IMR-90 (cell line): ENCODE measurements at regions not wholly inside any gene's neighbourhood (a gene's known extent, or its start where the extent isn't known, plus 50 kb on each side); places are given as distances from the start of the nearest gene placed in this dataset.

Experiments
- ATAC-seq: fragments of 200-7000 bp; cut with Tn5 transposase; 2 replicates; pipeline ENCODE4 v1.9.1; 2020; ENCODE audit warnings: low read depth, mild to moderate bottlenecking, moderate library complexity
- BruUV-seq: library from RNA; stranded (reverse); fragments of 400-500 nt; replicated peaks from 2 replicates; lab custom pipeline; 2021; lab: Mats Ljungman, UMichigan
- CTCF ChIA-PET: fragments of 300-600 bp; formaldehyde crosslinking; extraction: SDS; loops from one replicate; lab custom pipeline; 2021; ENCODE audit warnings: antibody characterized with exemption; lab: Yijun Ruan, JAX
- POLR2A ChIA-PET: fragments of 300-600 bp; sonication (Branson Sonifier 250); formaldehyde crosslinking; loops from one replicate; lab custom pipeline; 2022; ENCODE audit warnings: antibody characterized with exemption; ENCODE audit not compliant: unreplicated experiment; lab: Charles Lee
- DNase-seq: peaks from one replicate; pipeline ENCODE4 v3.0.0; 2013
- H2AFZ ChIP-seq: replicated peaks from 2 replicates; pipeline ENCODE3; 2013; ENCODE audit warnings: low read length, mild to moderate bottlenecking; ENCODE audit not compliant: poor library complexity
- H2AK5ac ChIP-seq: 2 replicates; pipeline ENCODE4 v1.6.1; 2013; ENCODE audit warnings: low read depth, low read length, inconsistent platforms
- H2AK9ac ChIP-seq: replicated peaks from 2 replicates; pipeline ENCODE3; 2013; ENCODE audit warnings: mild to moderate bottlenecking, low read depth, low read length, moderate library complexity; ENCODE audit not compliant: poor library complexity
- H2BK120ac ChIP-seq: 2 replicates; pipeline ENCODE4 v1.6.1; 2013; ENCODE audit warnings: low read depth, low read length, inconsistent platforms
- H2BK15ac ChIP-seq: 3 replicates; pipeline ENCODE4 v1.6.1; 2013; ENCODE audit warnings: low read depth, low read length, inconsistent platforms
- H2BK20ac ChIP-seq: 2 replicates; pipeline ENCODE4 v1.6.1; 2013; ENCODE audit warnings: low read depth, mild to moderate bottlenecking, inconsistent platforms, low read length, moderate library complexity
- H2BK5ac ChIP-seq: 2 replicates; pipeline ENCODE4 v1.6.1; 2013; ENCODE audit warnings: mild to moderate bottlenecking, low read depth, low read length, inconsistent platforms; ENCODE audit not compliant: poor library complexity, severe bottlenecking
- H3K14ac ChIP-seq: replicated peaks from 2 replicates; pipeline ENCODE4 v1.6.1; 2013; ENCODE audit warnings: low read depth, low read length, inconsistent platforms
- H3K18ac ChIP-seq: 2 replicates; pipeline ENCODE4 v1.6.1; 2013; ENCODE audit warnings: low read depth, low read length, control low read depth
- H3K23ac ChIP-seq: 2 replicates; pipeline ENCODE4 v1.6.1; 2013; ENCODE audit warnings: low read depth, low read length, inconsistent platforms
- H3K27ac ChIP-seq: 2 replicates; pipeline ENCODE4 v1.5.1; 2013; ENCODE audit warnings: mild to moderate bottlenecking, control low read depth, low read length; ENCODE audit not compliant: insufficient read depth
- H3K27me3 ChIP-seq: 2 replicates; pipeline ENCODE4 v1.6.1; 2013; ENCODE audit warnings: low read length; ENCODE audit not compliant: control insufficient read depth, insufficient read depth
- H3K36me3 ChIP-seq: 2 replicates; pipeline ENCODE4 v1.6.1; 2013; ENCODE audit warnings: low read length, mixed read lengths; ENCODE audit not compliant: control insufficient read depth, insufficient read depth
- H3K4ac ChIP-seq: 2 replicates; pipeline ENCODE4 v1.6.1; 2013; ENCODE audit warnings: low read depth, low read length, inconsistent platforms
- H3K4me1 ChIP-seq: 2 replicates; pipeline ENCODE4 v1.6.1; 2013; ENCODE audit warnings: low read length, mixed read lengths; ENCODE audit not compliant: control insufficient read depth, insufficient read depth
- H3K4me2 ChIP-seq: 2 replicates; pipeline ENCODE4 v1.6.1; 2013; ENCODE audit warnings: low read depth, mild to moderate bottlenecking, control low read depth, low read length, moderate library complexity
- H3K4me3 ChIP-seq: 2 replicates; pipeline ENCODE4 v1.5.1; 2013; ENCODE audit warnings: low read depth, mild to moderate bottlenecking, control low read depth, low read length, moderate library complexity; ENCODE audit not compliant: insufficient read depth
- H3K56ac ChIP-seq: 2 replicates; pipeline ENCODE4 v1.6.1; 2013; ENCODE audit warnings: low read length, inconsistent platforms; ENCODE audit not compliant: insufficient read depth; ENCODE audit errors: extremely low read depth
- H3K79me1 ChIP-seq, 2 experiments: 2 replicates each; pipeline ENCODE4 v1.6.1; 2013; ENCODE audit warnings: low read length in 2 of 2, inconsistent platforms in 1 of 2, low read depth in 1 of 2
- H3K9ac ChIP-seq: 2 replicates; pipeline ENCODE4 v1.6.1; 2013; ENCODE audit warnings: low read depth, low read length, control low read depth
- H3K9me1 ChIP-seq: 2 replicates; pipeline ENCODE4 v1.6.1; 2013; ENCODE audit warnings: low read length, inconsistent platforms; ENCODE audit not compliant: insufficient read depth
- H3K9me3 ChIP-seq: 2 replicates; pipeline ENCODE4 v1.6.1; 2013; ENCODE audit warnings: low read length; ENCODE audit not compliant: control insufficient read depth, insufficient read depth
- H4K20me1 ChIP-seq: 2 replicates; pipeline ENCODE4 v1.6.1; 2013; ENCODE audit warnings: low read length, inconsistent platforms; ENCODE audit not compliant: insufficient read depth
- H4K5ac ChIP-seq: 2 replicates; pipeline ENCODE4 v1.6.1; 2013; ENCODE audit warnings: mild to moderate bottlenecking, low read depth, low read length, control low read depth
- H4K8ac ChIP-seq, 2 experiments: 2 replicates each; pipeline ENCODE4 v1.6.1; 2013; ENCODE audit warnings: low read depth in 2 of 2, low read length in 2 of 2, control low read depth in 1 of 2, inconsistent platforms in 1 of 2
- H4K91ac ChIP-seq: 2 replicates; pipeline ENCODE4 v1.6.1; 2013; ENCODE audit warnings: low read depth, low read length, inconsistent platforms; ENCODE audit not compliant: insufficient read depth
- BHLHE40 ChIP-seq: fragments of 150-350 bp; IDR thresholded peaks from 2 replicates; pipeline ENCODE4 v1.6.1; 2016; ENCODE audit warnings: mild to moderate bottlenecking, low read depth, low read length
- CHD1 ChIP-seq: IDR thresholded peaks from 2 replicates; pipeline ENCODE4 v1.6.1; 2012; ENCODE audit warnings: low read depth, low read length, improper control_type of control experiment
- MAZ ChIP-seq: IDR thresholded peaks from 2 replicates; pipeline ENCODE4 v1.6.1; 2012; ENCODE audit warnings: low read depth, mild to moderate bottlenecking, low read length, improper control_type of control experiment, moderate library complexity, borderline replicate concordance
- NFE2L2 ChIP-seq: fragments of 150-350 bp; IDR thresholded peaks from 2 replicates; pipeline ENCODE4 v1.6.1; 2016; ENCODE audit warnings: low read depth, mild to moderate bottlenecking, low read length
- RCOR1 ChIP-seq: IDR thresholded peaks from 2 replicates; pipeline ENCODE4 v1.6.1; 2012; ENCODE audit warnings: mild to moderate bottlenecking, low read length, improper control_type of control experiment; ENCODE audit not compliant: insufficient replicate concordance
- WGBS, 2 experiments: methylation state at CpG; one replicate each; pipeline versions ENCODE4 v1.1.5 to v1.1.7; 2013; ENCODE audit warnings: missing lambda C conversion rate in 2 of 2; ENCODE audit not compliant: insufficient read length in 1 of 2; ENCODE audit errors: extremely low coverage in 2 of 2; 5-methylcytosine and 5-hydroxymethylcytosine counted together
- dilution Hi-C: fragments of 300-500 bp; cut with HindIII; formaldehyde crosslinking; loops from one replicate; pipeline ENCODE4 v1.14.3; 2018; ENCODE audit warnings: low sequenced_read_pairs; ENCODE audit not compliant: unreplicated experiment
- in situ Hi-C: fragments of 300-500 bp; cut with MboI; formaldehyde crosslinking; loops from 3 replicates; pipeline ENCODE4 v1.14.3; 2019; ENCODE audit warnings: low sequenced_read_pairs, inconsistent platforms, mixed read lengths
- intact Hi-C: fragments of 100-400 bp; cut with micrococcal nuclease; formaldehyde crosslinking; loops from 2 replicates; pipeline ENCODE4 v1.10.0; 2022
- TF ChIP-seq, protein P1 (sequence below): fragments of 150-350 bp; IDR thresholded peaks from 2 replicates; pipeline ENCODE4 v1.6.1; 2017; ENCODE audit warnings: mild to moderate bottlenecking, antibody characterized with exemption, low read length, low read depth

- intact Hi-C loops = no loop called here
- H2BK5ac ChIP-seq = no peak overlapping the region
These were observed 117.9 kb upstream of the OSR1 start for GRCh38 chr2:19476327-19476726.

More at GRCh38 chr2:19476327-19476726, 117.9 kb upstream of the OSR1 start:
- DNase-seq = no peak
- Histone ChIP-seq H3K23ac (no peak overlapping the region), H3K14ac (no peak overlapping the region), H2AK5ac (no peak overlapping the region), H3K9me3 (no peaks in the 10 kb centered on the region), H3K4me3 (no peak overlapping the region), H4K20me1 (no peaks in the 10 kb centered on the region), H3K4ac (no peak overlapping the region), H2BK120ac (no peak overlapping the region), H3K79me1 (no peaks in the 10 kb centered on the region), H2AFZ (no peak overlapping the region), H3K27ac (no peak overlapping the region), H4K91ac (no peak overlapping the region), H3K27me3 (peaks cover 8% of the 10 kb centered on the region), H4K8ac (no peak overlapping the region), H3K18ac (no peak overlapping the region), H3K36me3 (no peaks in the 10 kb centered on the region), H2AK9ac (no peak overlapping the region), H2BK20ac (no peak overlapping the region), H3K4me1 (no peaks in the 10 kb centered on the region), H3K4me2 (no peak overlapping the region), H3K9me1 (no peaks in the 10 kb centered on the region), H4K5ac (no peak overlapping the region), H3K56ac (no peak overlapping the region), H3K9ac (no peak overlapping the region), H2BK15ac (no peak overlapping the region)
- no peak for TF ChIP-seq NFE2L2
- no peak for TF ChIP-seq BHLHE40
- TF ChIP-seq, protein P1, sequence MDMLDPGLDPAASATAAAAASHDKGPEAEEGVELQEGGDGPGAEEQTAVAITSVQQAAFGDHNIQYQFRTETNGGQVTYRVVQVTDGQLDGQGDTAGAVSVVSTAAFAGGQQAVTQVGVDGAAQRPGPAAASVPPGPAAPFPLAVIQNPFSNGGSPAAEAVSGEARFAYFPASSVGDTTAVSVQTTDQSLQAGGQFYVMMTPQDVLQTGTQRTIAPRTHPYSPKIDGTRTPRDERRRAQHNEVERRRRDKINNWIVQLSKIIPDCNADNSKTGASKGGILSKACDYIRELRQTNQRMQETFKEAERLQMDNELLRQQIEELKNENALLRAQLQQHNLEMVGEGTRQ = no peak
- TF ChIP-seq CHD1 = no peak
- TF ChIP-seq RCOR1 = no peak
- TF ChIP-seq MAZ = no peak
- WGBS, 2 experiments = no CpG with 5 or more reads among the region's 2 CpGs
- ChIA-PET POLR2A (no interaction called here), CTCF (no interaction called here)
- BruUV-seq = no TSS peak
- dilution Hi-C loops = no loop called here
- no peak for ATAC-seq
- in situ Hi-C loops = no loop called here
